Prostate gland (tissue), 2 donors: ENCODE measurements at regions not wholly inside any gene's neighbourhood (a gene's known extent, or its start where the extent isn't known, plus 50 kb on each side); places are given as distances from the start of the nearest gene placed in this dataset.

Experiments used
- CTCF ChIP-seq, 4 experiments: fragments of 200-600 bp in 2 of 4; fragments of 450-650 bp in 2 of 4; sonication (generic) in 2 of 4; IDR thresholded peaks; 1 replicate in 3 of 4; 2 replicates in 1 of 4; pipeline ENCODE4 v1.5.1; 2016 to 2019; ENCODE audit warnings: antibody characterized with exemption in 4 of 4, mild to moderate bottlenecking in 2 of 4, moderate library complexity in 2 of 4
- POLR2A ChIP-seq: fragments of 450-650 bp; IDR thresholded peaks from one replicate; pipeline ENCODE4 v1.6.1; 2016; ENCODE audit warnings: antibody characterized with exemption, mild to moderate bottlenecking
- POLR2AphosphoS5 ChIP-seq: sonication (generic); formaldehyde crosslinking; IDR thresholded peaks from one replicate; pipeline ENCODE4 v1.6.1; 2017; ENCODE audit warnings: antibody characterized with exemption

GRCh38 chr3:64289622-64290021, 64.4 kb upstream of the PRICKLE2 start:
- TF ChIP-seq CTCF (IDR thresholded peaks at IDR 0.05) (no peak), POLR2A (no peak), POLR2AphosphoS5 (no peak)
